ENCODE measurements at regions not wholly inside any gene's neighbourhood (a gene's known extent, or its start where the extent isn't known, plus 50 kb on each side); places are given as distances from the start of the nearest gene placed in this dataset.

DNA sequence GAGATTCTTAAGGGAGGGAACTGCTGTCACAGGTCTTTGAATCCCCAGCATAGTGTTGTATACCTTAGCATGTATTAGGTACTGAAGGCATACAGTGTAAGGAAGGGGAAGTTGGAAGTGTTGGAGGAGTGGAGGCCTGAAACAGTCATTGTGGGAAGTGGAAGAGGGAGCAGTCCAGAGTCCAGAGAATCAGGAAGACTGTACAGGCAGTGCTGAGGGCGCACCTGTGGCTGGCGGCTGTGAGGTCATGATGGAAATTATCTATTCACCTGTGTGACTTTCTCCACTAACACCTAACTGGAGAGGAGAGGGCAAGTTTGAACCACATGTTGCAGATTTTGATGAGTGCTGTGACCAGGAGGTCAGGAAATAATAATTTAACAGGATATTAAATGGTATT lies 119.7 kb upstream of the NIPBL start:
- TF ChIP-seq TAF1 (IDR thresholded peaks at IDR 0.05; ENCODE audit: borderline replicate concordance, low read depth, low read length) (no peak), POLR2AphosphoS5 (IDR thresholded peaks at IDR 0.05; ENCODE audit: low read depth, low read length) (no peak), POLR2A (IDR thresholded peaks at IDR 0.05; ENCODE audit: low read depth, low read length) (no peak)

Data from GM12892 (cell line).